HuH-7 (cell line): ENCODE measurements at regions not wholly inside any gene's neighbourhood (a gene's known extent, or its start where the extent isn't known, plus 50 kb on each side); places are given as distances from the start of the nearest gene placed in this dataset.
A peak's percentile ranks its signal among the peaks of the same experiment; 100 is the strongest.

Source experiments
- DNase-seq: peaks from one replicate; pipeline ENCODE4 v3.0.0; 2011; ENCODE audit warnings: low spot score

DNA sequence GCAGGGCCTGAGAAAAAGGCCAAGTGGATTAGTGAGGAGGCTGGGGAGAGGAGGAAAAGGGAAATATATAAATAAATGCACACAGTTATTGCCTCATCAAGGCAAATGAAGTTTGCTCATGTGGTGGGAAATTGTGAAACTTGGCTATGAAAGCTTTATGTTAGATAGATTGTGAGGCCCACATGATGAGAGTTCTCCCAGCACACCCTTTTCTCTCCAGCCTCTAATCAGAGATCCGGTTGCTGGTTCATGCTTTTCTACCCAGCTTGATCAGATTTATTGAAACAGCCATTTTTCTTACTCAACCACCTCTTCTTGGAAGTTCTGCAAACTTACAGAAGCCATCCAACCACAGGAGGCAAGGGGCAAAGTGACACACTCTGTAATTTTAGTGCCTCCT, 125.8 kb upstream of the KLF4 start:
- DNase-seq: no peak

DNA sequence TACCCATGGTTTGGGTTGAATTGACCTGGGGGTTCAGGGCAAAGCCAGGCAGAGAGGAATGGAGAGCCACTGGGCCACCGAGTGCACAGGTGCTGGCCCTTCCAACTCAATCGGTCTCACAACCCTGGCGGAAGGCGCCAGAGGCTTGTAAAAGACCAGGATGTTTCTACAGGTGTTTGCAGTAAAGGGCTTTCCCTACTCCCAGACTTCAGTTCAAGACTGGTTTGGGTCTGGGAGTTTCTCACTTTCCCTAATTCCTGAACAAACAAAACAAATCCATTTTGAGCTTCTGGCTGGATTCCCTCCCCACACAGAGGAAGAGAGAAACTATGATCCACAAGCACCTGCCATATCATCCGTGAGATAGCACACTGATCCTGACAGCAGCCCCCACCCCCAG, 125.2 kb upstream of the KLF4 start:
- DNase-seq: no peak

DNA sequence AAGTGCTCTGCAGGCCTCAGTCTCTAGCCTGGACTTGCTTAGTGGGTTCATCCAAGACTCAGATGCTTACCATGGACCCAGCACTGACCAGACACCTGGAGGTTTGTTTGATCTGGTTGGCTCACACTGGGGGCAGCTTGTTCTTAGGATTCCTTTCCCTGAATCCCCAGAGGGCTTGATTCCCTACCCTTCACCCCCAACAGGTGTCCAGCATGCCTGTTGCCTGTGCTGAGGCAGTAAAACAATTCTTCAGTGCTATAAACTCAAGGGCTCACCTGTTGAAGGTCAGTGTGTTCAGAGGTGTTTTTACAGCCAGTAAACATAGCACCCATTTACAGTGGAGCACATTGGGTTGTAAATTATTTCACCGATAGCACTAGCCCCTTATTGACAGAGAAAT, 123.8 kb upstream of the KLF4 start:
- no peak for DNase-seq

DNA sequence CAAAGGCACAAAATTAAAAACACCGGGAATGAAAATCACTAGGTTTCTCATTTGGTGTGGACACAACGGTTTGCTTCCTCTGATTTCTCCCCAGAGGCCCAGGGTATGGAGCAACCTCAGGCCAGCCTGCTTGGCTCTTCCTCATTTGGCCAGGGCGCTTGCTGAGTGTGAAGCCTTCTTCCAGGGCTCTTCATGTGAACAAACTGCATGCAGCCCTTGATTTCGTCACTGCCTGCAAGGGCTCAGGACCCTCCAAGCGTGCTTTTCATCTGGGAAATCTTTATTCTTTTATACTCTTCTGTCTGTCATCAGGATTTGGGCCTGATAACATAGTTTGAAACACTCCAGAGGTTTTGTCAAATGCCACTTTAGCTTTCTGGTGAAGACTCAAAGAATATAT, 122.6 kb upstream of the KLF4 start:
- no peak for DNase-seq

DNA sequence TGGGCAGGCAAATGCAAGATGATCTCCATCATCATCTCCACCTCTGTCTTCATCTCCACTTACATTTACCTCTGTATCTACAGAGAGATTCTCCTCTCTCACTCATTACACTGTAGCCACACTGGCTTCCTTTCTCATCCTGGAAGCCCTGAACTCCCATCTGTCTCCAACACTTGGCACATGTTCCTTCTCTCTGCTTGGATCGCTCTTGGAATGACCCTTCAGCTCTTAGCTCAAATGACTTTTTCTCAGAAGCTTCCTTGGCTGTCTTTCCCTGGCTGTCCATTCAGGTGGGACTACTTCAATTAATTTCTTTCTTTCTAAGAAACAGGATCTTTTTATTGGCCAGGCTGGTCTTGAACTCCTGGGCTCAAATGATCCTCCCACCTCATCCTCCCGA, 120.0 kb upstream of the KLF4 start:
- DNase-seq: no peak

DNA sequence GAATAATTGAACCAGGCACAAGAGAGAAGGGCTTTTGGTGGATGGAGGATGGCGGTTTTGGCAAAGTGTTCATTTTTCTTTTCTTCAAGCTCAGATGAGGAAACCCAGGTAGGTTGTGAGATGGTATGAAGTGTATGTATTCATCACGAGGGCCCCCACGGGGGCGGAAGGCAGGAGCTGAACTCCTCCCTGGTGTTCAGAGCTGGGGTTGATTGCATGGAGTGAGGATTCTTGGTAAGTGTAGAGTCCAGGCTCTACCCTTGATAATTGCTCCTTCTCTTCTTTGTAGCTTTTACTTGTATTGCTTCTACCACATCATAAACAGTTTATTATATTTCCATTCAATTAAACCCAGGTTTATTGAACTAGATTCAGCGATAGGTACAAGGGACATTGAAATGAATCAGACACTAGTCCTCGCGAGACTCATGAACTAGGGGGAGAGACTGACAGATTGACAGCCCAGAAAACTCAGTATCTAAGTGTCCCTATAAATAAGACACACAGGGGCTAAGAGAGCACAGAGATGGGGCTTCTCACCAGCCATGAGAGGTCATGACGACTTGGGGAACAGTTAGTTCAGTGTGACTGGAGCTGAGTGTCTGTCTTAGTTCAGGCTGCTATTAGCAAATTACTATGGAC, 116.7 kb upstream of the KLF4 start:
- no peak for DNase-seq

DNA sequence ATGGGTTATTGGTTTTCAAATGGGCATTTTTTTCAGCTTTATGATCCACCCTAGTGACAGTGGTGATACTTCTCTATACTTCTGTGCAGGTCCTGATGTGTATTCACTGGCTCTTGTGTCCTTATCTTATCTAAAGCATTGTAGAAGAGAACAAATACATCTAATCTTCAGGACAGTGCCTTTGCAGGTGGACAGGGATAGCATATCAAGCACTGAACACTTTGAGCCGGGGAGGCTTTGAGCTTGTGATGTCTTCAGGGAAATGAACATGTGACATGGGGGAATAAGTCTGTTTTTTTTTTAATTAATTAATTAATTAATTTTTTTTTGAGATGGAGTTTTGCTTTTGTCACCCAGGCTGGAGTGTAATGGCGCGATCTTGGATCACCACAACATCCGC, 115.5 kb upstream of the KLF4 start:
- no peak for DNase-seq

DNA sequence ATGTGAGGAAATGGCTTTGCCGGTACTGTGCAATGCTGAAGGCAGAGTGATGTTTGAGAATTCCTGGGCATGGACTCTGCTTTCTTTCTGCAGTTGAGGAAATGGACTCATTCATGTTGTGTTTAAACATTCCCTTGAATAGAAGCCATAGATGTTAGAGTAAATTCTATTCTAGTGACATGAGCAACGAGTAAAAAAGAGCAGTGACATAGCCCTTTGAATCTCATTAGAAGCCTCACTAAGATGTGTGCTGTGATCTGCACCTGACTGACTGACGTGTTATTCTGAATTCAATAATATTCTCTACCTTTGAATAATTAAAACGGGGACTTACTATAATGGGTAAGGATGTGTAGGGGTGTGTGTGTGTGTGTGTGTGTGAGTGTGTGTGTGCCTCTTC, 113.7 kb upstream of the KLF4 start:
- no peak for DNase-seq

DNA sequence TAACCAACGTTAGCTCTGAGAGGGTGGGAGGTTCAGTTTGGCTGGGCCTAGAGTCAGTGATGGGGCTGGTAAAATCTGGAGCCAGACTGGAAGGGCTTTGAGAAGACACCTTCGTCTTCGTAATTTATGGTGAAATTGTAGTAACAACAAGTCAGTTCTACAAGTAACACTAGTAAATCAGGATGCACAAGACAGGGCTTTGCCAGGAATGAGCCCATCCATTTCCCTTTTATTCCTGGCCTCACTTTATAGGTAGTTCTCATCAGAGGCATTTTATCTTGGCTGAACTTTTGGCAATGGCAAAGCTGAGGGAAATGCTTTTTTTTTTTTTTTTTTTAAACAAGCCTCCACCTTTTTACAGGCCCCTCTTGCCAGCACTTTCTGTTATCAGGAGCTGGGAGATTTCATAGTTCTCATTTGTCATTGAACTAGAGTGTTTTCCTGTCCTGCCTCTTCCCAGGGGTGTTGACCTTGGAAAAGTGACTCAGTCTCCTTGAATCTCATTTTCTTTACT, 110.5 kb upstream of the KLF4 start:
- no peak for DNase-seq

DNA sequence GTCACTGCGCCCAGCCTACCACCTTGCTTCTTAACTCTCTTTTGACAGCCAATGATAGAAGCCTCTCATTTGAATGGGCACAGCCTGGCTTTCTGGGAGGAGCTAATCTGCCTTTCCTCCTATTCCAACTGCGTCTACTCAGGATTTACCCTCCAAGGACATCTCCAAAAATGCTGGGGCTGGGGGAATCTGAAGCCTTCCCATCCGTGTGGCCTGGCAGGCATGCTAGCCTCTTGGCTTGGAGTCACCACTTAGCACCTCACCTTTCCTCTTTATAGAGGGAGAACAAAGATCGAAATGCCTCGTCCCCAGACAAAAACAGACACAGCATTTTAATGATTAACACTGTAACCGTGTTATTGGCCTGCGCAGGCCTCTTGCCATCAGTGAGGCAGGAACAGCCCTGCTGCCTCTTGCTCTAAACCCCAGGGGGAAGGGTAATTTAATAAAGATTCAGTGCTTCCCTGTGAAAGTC, 108.2 kb upstream of the KLF4 start:
- peak; percentile 38 for DNase-seq

DNA sequence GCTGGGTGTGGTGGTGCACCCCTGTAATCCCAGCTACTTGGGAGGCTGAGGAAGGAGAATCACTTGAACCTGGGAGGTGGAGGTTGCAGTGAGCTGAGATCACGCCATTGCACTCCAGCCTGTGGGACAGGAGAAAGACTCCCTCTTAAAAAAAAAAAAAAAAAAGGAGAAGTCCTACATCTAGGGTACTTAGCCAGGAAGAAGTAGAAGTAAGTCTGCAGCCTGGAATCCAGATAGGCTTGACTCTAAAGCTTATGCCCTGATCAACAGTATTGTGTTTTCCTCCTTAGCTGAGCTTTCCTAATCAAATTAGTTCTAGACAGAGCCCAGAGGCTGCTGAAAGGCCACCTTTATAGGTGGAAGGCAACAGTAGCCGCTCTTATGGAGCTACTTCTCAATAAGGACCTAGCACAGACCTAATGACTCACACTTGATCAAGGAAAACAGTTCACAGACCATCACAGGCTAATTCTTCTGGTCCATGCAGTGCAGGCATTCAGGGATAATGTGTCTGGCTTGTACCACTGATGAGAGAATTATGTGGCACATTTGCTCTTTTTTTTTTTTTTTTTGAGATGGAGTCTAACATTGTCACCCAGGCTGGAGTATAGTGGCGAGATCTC, 105.5 kb upstream of the KLF4 start:
- DNase-seq: no peak

DNA sequence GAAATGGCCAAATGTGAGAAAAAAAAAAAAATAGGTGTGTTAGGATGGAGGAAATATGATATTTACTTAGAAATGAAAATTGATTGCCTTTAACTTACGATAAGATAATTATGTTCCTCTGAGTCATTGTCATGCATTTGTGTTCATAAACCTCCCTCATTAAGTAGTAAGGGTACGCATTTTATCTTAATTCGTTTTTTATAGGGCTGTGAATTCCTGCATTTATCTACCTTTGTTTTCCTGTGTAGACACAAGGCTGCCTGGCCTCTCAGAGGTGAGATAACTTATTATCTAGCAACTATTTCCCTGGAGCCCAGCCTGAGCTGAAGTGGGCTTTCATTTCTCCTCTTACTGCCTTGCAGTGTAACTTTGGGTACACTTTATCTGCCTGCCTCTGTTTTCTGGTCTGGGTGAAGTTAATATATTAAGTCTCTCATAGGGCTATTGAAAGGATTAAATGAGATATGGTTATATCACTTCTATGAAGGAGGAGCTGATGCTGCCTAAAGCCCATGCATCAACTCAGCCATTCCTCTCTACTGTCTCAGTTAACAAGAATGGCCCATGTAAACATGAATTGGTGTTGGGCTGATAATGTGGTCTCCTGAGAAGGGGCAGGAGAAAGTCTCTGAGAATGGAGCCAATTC, 103.8 kb upstream of the KLF4 start:
- DNase-seq: no peak

DNA sequence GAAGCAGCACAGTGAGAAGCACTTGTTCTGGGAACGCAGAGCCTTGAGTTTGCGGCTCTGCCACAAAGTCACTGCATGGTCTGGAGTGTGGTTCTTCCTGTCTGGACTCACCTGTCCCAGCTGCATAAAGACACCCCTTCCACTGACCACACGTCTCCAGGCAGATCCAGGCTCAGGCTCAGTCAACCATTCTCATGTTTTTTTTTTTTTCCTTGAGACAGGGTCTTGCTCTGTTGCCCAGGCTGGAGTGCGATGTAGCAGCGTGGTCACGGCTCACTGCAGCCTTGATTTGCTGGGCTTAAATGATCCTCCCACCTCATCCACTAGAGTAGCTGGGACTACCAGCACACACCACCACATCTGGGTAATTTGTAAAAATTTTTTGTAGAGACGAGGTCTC, 102.9 kb upstream of the KLF4 start:
- no peak for DNase-seq

DNA sequence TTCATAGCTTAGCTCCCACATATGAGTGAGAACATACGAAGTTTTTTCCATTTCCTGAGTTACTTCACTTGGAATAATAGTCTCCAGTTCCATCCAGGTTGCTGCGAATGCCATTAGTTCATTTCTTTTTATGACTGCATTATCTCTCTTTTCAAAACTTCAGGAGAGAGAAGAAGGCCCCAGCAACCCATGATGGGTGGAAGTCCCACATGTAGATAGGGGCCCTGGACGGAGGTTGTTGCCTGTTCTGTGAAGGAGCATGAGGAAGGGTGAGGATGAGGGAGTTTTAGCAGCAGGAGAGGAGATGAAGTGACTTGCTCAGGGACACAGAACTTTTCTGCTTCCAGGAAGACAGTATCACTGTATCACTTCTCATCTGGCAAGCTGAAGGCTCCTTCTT, 102.2 kb upstream of the KLF4 start:
- DNase-seq: no peak

DNA sequence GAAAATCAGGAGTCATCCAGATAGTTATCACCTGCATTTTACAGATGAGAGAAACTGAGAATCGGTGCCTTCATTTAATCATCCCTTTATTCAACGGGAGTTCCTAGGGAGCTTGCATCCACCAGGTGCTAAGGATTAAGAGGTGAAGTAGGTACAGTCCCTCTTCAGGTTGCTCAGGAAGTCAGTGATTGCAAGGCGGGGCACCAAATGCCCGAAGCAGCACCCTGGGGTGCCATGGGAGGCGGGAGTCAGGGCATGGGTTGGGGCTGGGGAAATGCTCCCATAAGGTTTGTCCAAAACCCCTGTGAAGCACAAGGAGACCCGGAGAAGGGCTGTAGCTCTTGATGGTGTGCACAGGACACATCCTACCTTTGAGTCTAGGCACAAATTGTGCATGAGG, 98.8 kb upstream of the KLF4 start:
- DNase-seq: no peak

DNA sequence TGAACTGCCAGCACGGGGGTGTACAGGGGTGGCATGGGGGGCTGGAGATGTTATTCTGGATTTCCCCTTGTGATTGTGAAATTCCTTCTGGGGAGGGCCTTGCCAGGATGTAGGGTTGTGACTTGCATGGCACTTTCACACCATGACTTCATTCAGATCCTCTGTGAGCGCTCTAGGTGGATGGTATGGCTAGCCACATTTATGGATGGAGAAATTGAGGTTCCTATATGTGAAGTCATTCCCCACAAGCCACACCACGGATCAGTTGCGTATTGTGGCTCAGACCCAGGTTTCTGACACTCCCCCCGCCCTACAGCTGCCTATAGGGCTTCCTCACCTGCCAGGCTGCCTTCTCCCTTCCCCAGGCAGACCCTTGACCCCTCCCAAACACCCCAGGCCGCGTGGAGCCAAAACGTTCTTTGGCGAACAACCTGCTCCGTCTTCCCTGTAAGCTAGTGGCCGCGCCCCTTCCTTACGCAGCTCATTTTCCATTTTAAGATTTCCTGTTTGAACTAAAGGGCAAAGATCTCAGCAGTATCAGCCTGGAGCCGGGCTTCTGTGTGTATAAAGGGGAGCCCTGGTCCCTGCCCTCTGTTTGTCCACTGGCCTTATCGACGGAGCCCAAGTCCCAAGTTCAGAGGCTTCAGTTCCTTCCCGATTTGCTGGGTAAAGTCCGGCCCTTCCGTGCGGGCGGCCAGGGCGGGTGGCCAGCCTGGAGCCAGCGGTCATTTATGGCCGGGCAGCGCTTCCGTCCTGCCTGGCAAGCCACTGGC, 97.8 kb upstream of the KLF4 start:
- DNase-seq: peak; percentile 28

DNA sequence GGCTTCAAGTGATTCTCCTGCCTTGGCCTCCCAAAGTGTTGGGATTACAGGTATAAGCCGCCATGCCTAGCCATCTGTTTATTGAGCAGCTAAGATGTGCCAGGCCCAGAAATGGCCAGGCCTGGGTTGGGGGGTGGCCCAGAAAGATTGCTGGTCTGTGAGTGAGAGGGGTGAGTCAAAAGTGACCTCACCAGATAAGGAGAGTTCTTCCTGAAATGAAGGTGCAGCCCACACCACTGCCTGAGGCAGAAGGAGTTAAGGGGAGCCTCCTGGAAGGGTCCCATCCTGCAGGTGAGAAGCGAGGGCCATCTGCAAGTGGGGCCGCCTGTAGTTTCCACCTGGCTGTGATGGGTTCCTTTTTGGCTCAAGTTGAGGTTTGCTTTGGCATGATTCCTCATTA, 96.9 kb upstream of the KLF4 start:
- no peak for DNase-seq

DNA sequence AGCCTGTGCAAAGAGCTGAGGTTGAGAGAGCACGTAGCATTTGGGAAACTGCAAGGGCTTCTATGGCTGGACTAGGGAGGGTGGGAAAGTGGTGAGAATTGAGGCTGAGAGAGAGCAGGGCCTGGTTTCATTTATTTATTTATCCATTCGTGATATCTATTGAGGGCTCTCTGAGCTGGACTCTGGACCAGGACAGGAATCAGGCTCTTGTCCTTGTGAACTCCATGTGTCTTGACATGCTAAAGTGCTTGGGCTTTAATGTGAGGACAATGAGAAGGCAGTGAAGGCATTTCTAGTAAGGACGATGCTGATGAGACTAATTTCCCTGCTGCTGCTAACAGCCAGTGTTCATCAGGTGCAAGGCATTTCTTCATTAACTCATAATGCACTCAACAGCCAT, 95.9 kb upstream of the KLF4 start:
- no peak for DNase-seq

DNA sequence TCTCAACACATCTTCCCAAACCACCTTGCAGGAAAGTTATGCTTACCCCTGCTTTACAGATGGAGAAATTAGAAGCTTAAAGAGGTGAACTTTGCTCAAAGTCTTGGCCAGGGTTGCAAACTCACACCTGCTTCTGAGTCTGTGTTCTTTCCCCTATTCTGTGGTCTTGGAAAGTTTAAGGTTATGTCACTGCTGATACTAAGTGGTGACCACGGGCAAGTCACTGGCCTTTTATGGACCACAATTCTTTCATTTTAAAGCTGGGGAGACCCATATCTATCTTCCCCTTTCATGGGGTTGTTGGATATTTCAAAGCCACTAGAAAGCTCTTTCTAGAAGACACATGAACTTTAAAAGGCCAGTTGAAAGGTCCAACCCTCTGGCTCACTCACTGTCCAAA, 95.4 kb upstream of the KLF4 start:
- no peak for DNase-seq

DNA sequence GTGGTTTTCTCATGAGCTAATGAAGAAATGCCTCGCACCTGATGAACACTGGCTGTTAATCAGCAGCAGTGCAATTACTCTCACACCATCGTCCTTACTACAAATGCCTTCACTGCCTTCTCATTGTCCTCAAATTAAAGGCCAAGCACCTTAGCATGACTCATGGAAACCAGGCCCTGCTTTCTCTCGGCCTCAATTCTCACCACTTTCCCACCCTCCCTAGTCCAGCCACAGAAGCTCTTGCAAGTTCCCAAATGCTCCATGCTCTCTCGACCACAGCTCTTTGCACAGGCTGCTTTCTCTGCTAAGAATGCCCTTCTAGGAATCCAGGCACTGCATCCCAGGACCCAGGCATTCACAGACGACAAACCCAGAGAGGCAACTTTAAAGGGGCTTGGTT, 94.6 kb upstream of the KLF4 start:
- no peak for DNase-seq

DNA sequence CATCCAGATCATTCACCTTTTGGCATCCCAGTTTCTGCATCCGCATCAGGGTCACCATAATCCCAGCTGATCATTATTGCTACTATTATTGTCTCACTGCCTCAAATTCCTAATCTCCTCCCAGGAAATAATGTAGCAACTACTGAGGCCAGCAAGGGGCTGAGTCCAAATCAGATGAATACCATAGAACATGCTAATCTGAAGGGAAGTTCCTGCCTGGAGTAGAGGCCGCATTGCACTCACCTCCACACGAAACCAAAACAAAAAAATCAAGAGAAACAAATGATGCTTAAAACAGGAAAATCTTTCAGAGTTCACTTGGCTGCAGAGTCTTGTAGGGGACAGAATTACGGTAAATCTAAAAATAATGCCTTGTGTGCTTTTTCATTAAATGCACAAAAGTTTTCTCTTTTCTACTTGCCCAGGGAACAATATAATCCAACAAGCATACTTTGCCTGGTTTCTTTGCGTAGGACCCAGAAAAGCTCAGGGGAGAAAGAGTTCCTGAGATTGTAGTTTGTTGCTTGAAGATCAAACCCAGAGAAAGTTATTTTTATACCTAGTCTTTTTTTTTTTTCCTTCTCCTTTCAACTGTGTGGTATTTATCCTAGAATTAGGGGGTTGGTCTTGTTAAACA, 87.7 kb upstream of the KLF4 start:
- no peak for DNase-seq

DNA sequence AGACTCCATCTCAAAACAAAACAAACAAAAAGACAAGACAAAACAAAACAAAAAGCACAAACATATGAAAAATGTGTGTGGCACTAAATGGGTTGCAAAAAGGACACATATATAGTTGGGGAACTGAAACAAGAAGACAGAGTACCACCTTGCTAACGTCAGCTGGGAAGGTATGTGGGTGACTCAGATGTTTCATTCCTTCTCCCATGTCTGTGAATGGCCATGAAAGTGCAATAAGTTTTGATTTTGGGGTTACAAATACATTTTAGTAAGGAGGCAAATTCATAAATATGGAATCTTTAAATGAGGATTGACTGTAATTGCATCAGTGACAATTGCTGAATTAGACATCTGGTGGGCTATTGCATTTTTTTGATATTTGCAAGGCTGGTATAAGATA, 81.6 kb upstream of the KLF4 start:
- DNase-seq: no peak
